K562 (cell line): ENCODE measurements at regions not wholly inside any gene's neighbourhood (a gene's known extent, or its start where the extent isn't known, plus 50 kb on each side); places are given as distances from the start of the nearest gene placed in this dataset.

Source experiments
- ATAC-seq: fragments of 200-7000 bp; cut with Tn5 transposase; 3 replicates; pipeline ENCODE4 v1.9.1; 2020; ENCODE audit warnings: moderate library complexity
- BruUV-seq: library from RNA; stranded (reverse); fragments of 400-500 nt; replicated peaks from 2 replicates; lab custom pipeline; 2021; lab: Mats Ljungman, UMichigan
- CTCF ChIA-PET: fragments of 300-600 bp; formaldehyde crosslinking; extraction: SDS; loops from one replicate; lab custom pipeline; 2021; ENCODE audit warnings: low intra/inter-chr PET ratio; lab: Yijun Ruan, JAX
- POLR2A ChIA-PET: fragments of 300-600, 350-650 bp; sonication (Branson Sonifier 250); formaldehyde crosslinking; extraction: SDS; loops from one replicate; lab custom pipeline; 2021; ENCODE audit warnings: antibody characterized with exemption, inconsistent platforms; lab: Yijun Ruan, JAX
- DNase-seq, 4 experiments: peaks; one replicate each; pipeline versions ENCODE4 v3.0.0 to v3.0.0-alpha.2; 2011 to 2018; ENCODE audit warnings: low spot score in 3 of 4, mixed read lengths in 3 of 4; ENCODE audit errors: extremely low read depth in 1 of 4
- FAIRE-seq: peaks from 2 replicates; lab custom pipeline; 2011; peaks lifted over from hg19 to GRCh38; lab: Jason Lieb, UNC
- H2AFZ ChIP-seq: 2 replicates; pipeline ENCODE4 v1.6.0; 2011; ENCODE audit warnings: low read depth, low read length, control low read depth, inconsistent platforms
- H3K27ac ChIP-seq: fragments of 200-600 bp; 3 replicates; pipeline ENCODE4 v1.8.0; 2011; ENCODE audit warnings: low read depth, mild to moderate bottlenecking, control low read depth, inconsistent platforms, low read length, moderate library complexity, mixed read lengths; ENCODE audit errors: extremely low read depth
- H3K27me3 ChIP-seq, 2 experiments: fragments of 300-600 bp in 1 of 2; 2 replicates in 1 of 2; 3 replicates in 1 of 2; pipeline versions ENCODE4 v1.6.0 to v1.8.0; 2011; ENCODE audit warnings: inconsistent platforms in 2 of 2, low read length in 2 of 2, mild to moderate bottlenecking in 1 of 2, mixed read lengths in 1 of 2, moderate library complexity in 1 of 2; ENCODE audit not compliant: control insufficient read depth in 2 of 2, insufficient read depth in 2 of 2
- H3K36me3 ChIP-seq: fragments of 300-600 bp; 3 replicates; pipeline ENCODE4 v1.8.0; 2011; ENCODE audit warnings: mild to moderate bottlenecking, low read length, inconsistent platforms; ENCODE audit not compliant: control insufficient read depth, insufficient read depth
- H3K4me1 ChIP-seq, 2 experiments: fragments of 200-600 bp in 1 of 2; replicated peaks in 1 of 2; 2 replicates in 1 of 2; 3 replicates in 1 of 2; pipeline versions ENCODE4 v1.5.1 to v1.8.0; 2011; ENCODE audit warnings: inconsistent platforms in 2 of 2, low read length in 2 of 2, mild to moderate bottlenecking in 1 of 2, mixed read lengths in 1 of 2, moderate library complexity in 1 of 2; ENCODE audit not compliant: control insufficient read depth in 2 of 2, insufficient read depth in 2 of 2
- H3K4me2 ChIP-seq: 2 replicates; pipeline ENCODE4 v1.6.1; 2011; ENCODE audit warnings: low read length, control low read depth, inconsistent platforms, mixed read lengths; ENCODE audit not compliant: insufficient read depth
- H3K4me3 ChIP-seq: fragments of 200-600 bp; sonication (generic), shearing (Covaris generic); 2 replicates; pipeline ENCODE4 v1.5.1; 2016; ENCODE audit warnings: control low read depth, inconsistent platforms
- H3K79me2 ChIP-seq: fragments of 200-600 bp; 3 replicates; pipeline ENCODE4 v1.8.0; 2011; ENCODE audit warnings: low read length, inconsistent platforms; ENCODE audit not compliant: control insufficient read depth, insufficient read depth
- H3K9ac ChIP-seq, 2 experiments: 2 replicates each; pipeline versions ENCODE4 v1.6.0 to v1.6.1; 2011; ENCODE audit warnings: low read depth in 2 of 2, low read length in 2 of 2, control low read depth in 1 of 2, inconsistent platforms in 1 of 2, mild to moderate bottlenecking in 1 of 2, mixed read lengths in 1 of 2; ENCODE audit not compliant: insufficient read depth in 1 of 2
- H3K9me1 ChIP-seq: one replicate; pipeline ENCODE4 v1.6.0; 2011; ENCODE audit warnings: inconsistent platforms, mild to moderate bottlenecking, low read length, moderate library complexity; ENCODE audit not compliant: control insufficient read depth, insufficient read depth
- H3K9me3 ChIP-seq: replicated peaks from 2 replicates; pipeline ENCODE4 v1.5.1; 2011; ENCODE audit warnings: low read depth, low read length, inconsistent platforms; ENCODE audit not compliant: control insufficient read depth, insufficient read depth
- H4K20me1 ChIP-seq: replicated peaks from 2 replicates; pipeline ENCODE4 v1.6.1; 2011; ENCODE audit warnings: low read length, inconsistent platforms, mixed read lengths; ENCODE audit not compliant: control insufficient read depth, insufficient read depth
- ATF1 ChIP-seq, 2 experiments: fragments of 450-650 bp in 1 of 2; IDR thresholded peaks; 2 replicates each; pipeline ENCODE4 v1.6.1; 2016; ENCODE audit warnings: missing compliant biosample characterization in 1 of 2, missing genetic modification characterization in 1 of 2
- ELF4 ChIP-seq: fragments of 450-650 bp; formaldehyde crosslinking; IDR thresholded peaks from 2 replicates; pipeline ENCODE4 v1.4.0; 2022; ENCODE audit warnings: missing genetic modification characterization
- NR0B1 ChIP-seq: fragments of 450-650 bp; IDR thresholded peaks from one replicate; pipeline ENCODE4 v1.6.1; 2018; ENCODE audit warnings: mild to moderate bottlenecking, moderate library complexity; ENCODE audit not compliant: partially characterized antibody
- SPI1 ChIP-seq: IDR thresholded peaks from 2 replicates; pipeline ENCODE4 v1.6.1; 2011; ENCODE audit warnings: low read depth, low read length, control low read depth, borderline replicate concordance
- THAP12 ChIP-seq: fragments of 250-450 bp; sonication (Bioruptor Pico); IDR thresholded peaks from 2 replicates; pipeline ENCODE4 v1.9.0; 2021; ENCODE audit warnings: mild to moderate bottlenecking, inconsistent platforms
- ZEB2 ChIP-seq: fragments of 450-650 bp; IDR thresholded peaks from 2 replicates; pipeline ENCODE4 v1.6.1; 2016
- ZNF24 ChIP-seq: fragments of 450-650 bp; IDR thresholded peaks from 2 replicates; pipeline ENCODE4 v1.6.1; 2016
- WGBS: fragments of 100-300 bp; shearing (Covaris generic); methylation state at CpG from one replicate; pipeline ENCODE4 v1.1.6; 2016; ENCODE audit warnings: low coverage, mixed read lengths; ENCODE audit not compliant: insufficient coverage; ENCODE audit errors: missing lambda C conversion rate; 5-methylcytosine and 5-hydroxymethylcytosine counted together
- in situ Hi-C: fragments of 300-500 bp; cut with MboI; formaldehyde crosslinking; loops from 4 replicates; pipeline ENCODE4 v1.15.0; 2018; ENCODE audit warnings: inconsistent platforms, mixed read lengths
- intact Hi-C: fragments of 100-400 bp; cut with micrococcal nuclease; formaldehyde crosslinking; loops from 2 replicates; pipeline ENCODE4 v1.14.2; 2022

GRCh38 chr11:82194521-82194920 is 539.1 kb downstream of the FAM181B start (continued):
- no peak for TF ChIP-seq THAP12 (CRISPR knock-in tag)

GRCh38 chr11:82191695-82192094 is 542.0 kb downstream of the FAM181B start:
- Histone ChIP-seq H3K36me3 (no peaks in the 10 kb centered on the region), H3K4me2 (no peak overlapping the region), H3K27ac (no peak overlapping the region), H3K4me1 (no peaks in the 10 kb centered on the region), H3K4me3 (no peak overlapping the region), H3K9me3 (no peaks in the 10 kb centered on the region; the same call in 1 of the 2 replicates), H3K79me2 (no peaks in the 10 kb centered on the region), H3K27me3 (no peaks in the 10 kb centered on the region), H4K20me1 (no peaks in the 10 kb centered on the region), H3K9me1 (no peaks in the 10 kb centered on the region), H2AFZ (no peak overlapping the region), H3K9ac (no peak overlapping the region)
- intact Hi-C loops (no loop called here), in situ Hi-C loops (no loop called here)
- POLR2A ChIA-PET = no interaction called here
- CTCF ChIA-PET = no interaction called here
- TF ChIP-seq ZEB2 = no peak
- no peak for TF ChIP-seq NR0B1
- no peak for TF ChIP-seq ZNF24
- no peak for TF ChIP-seq ATF1 (CRISPR knock-in tag; IDR thresholded peaks at IDR 0.05)
- TF ChIP-seq ATF1 (tag; IDR thresholded peaks at IDR 0.05) = no peak
- no peak for TF ChIP-seq ELF4 (CRISPR knock-in tag)
- TF ChIP-seq SPI1 = no peak
- ATAC-seq (no peak), DNase-seq (no peak), FAIRE-seq (no peak)
- 0% methylated on average over 3 of the region's 3 CpGs for WGBS
- no TSS peak for BruUV-seq
